Progenitor cell of endocrine pancreas (in vitro differentiated cells): ENCODE measurements at regions not wholly inside any gene's neighbourhood (a gene's known extent, or its start where the extent isn't known, plus 50 kb on each side); places are given as distances from the start of the nearest gene placed in this dataset.
"Not testable (repeated sequence)": the region's sequence is repeated elsewhere in the genome, so short reads cannot be mapped to it uniquely, and the experiment has no call there.

Experiments
- DNase-seq: peaks from one replicate; pipeline ENCODE4 v3.0.0; 2021; ENCODE audit warnings: low spot score; ENCODE audit not compliant: unreplicated experiment
- H3K27ac Mint-ChIP-seq: 2 replicates; pipeline ENCODE4 v1.8.0; 2021; ENCODE audit warnings: mild to moderate bottlenecking, moderate library complexity, mixed read lengths
- H3K27me3 Mint-ChIP-seq: 2 replicates; pipeline ENCODE4 v1.8.0; 2021; ENCODE audit warnings: mixed read lengths
- H3K36me3 Mint-ChIP-seq: 2 replicates; pipeline ENCODE4 v1.8.0; 2022; ENCODE audit warnings: mixed read lengths; ENCODE audit not compliant: insufficient read depth
- H3K4me1 Mint-ChIP-seq: 2 replicates; pipeline ENCODE4 v1.8.0; 2021; ENCODE audit warnings: low read depth, mixed read lengths
- H3K4me3 Mint-ChIP-seq: 2 replicates; pipeline ENCODE4 v1.8.0; 2021; ENCODE audit warnings: low read depth, mild to moderate bottlenecking, moderate library complexity, mixed read lengths
- H3K9me3 Mint-ChIP-seq: 2 replicates; pipeline ENCODE4 v1.8.0; 2021; ENCODE audit warnings: low read depth, mixed read lengths
- CTCF ChIP-seq: fragments of 200-600 bp; sonication (generic); IDR thresholded peaks from one replicate; pipeline ENCODE4 v1.5.0; 2021; ENCODE audit warnings: antibody characterized with exemption, mild to moderate bottlenecking; ENCODE audit not compliant: unreplicated experiment

- Mint-ChIP-seq H3K9me3 (no peaks in the 10 kb centered on the region), H3K4me1 (peaks cover 2% of the 10 kb centered on the region), H3K36me3 (no peaks in the 10 kb centered on the region), H3K27me3 (peaks cover 10% of the 10 kb centered on the region), H3K4me3 (no peak overlapping the region), H3K27ac (no peak overlapping the region)
- no peak for DNase-seq
- TF ChIP-seq CTCF = no peak
Measured at GRCh38 chr9:17888066-17888465, 309.2 kb downstream of the SH3GL2 start.

GRCh38 chr9:17888964-17889363, 310.1 kb downstream of the SH3GL2 start:
- H3K27me3 Mint-ChIP-seq, H3K9me3 Mint-ChIP-seq, H3K36me3 Mint-ChIP-seq, H3K4me1 Mint-ChIP-seq, H3K27ac Mint-ChIP-seq, DNase-seq, H3K4me3 Mint-ChIP-seq: not testable (repeated sequence)

GRCh38 chr9:17894501-17895160, 315.8 kb downstream of the SH3GL2 start:
- Mint-ChIP-seq H3K4me1 (peaks cover 10% of the 10 kb centered on the region), H3K4me3 (no peak overlapping the region), H3K27me3 (peaks cover 12% of the 10 kb centered on the region), H3K9me3 (no peaks in the 10 kb centered on the region), H3K27ac (no peak overlapping the region), H3K36me3 (no peaks in the 10 kb centered on the region)
- no peak for TF ChIP-seq CTCF
- DNase-seq = no peak

- H3K27ac Mint-ChIP-seq = no peak overlapping the region
- no peaks in the 10 kb centered on the region for H3K9me3 Mint-ChIP-seq
- H3K4me3 Mint-ChIP-seq = no peak overlapping the region
- peaks cover 51% of the 10 kb centered on the region for H3K27me3 Mint-ChIP-seq
- H3K36me3 Mint-ChIP-seq = no peaks in the 10 kb centered on the region
- peaks cover 4% of the 10 kb centered on the region for H3K4me1 Mint-ChIP-seq
- no peak for TF ChIP-seq CTCF
- DNase-seq = no peak
Measured at GRCh38 chr9:17900606-17901005, 321.7 kb downstream of the SH3GL2 start.

- Mint-ChIP-seq H3K4me1 (peaks cover 3% of the 10 kb centered on the region), H3K9me3 (no peaks in the 10 kb centered on the region), H3K4me3 (peak overlapping the region; percentile 70), H3K36me3 (no peaks in the 10 kb centered on the region), H3K27me3 (peaks cover 81% of the 10 kb centered on the region), H3K27ac (no peak overlapping the region)
- DNase-seq = no peak
- no peak for TF ChIP-seq CTCF
Measured at GRCh38 chr9:17905366-17905765, 326.5 kb downstream of the SH3GL2 start.

GRCh38 chr9:17905781-17906175, 326.9 kb downstream of the SH3GL2 start:
- no peak for DNase-seq
- H3K27ac Mint-ChIP-seq = no peak overlapping the region
- peak overlapping the region; percentile 70 for H3K4me3 Mint-ChIP-seq
- no peak for TF ChIP-seq CTCF
- peaks cover 3% of the 10 kb centered on the region for H3K4me1 Mint-ChIP-seq
- H3K36me3 Mint-ChIP-seq = no peaks in the 10 kb centered on the region
- no peaks in the 10 kb centered on the region for H3K9me3 Mint-ChIP-seq
- H3K27me3 Mint-ChIP-seq = peaks cover 82% of the 10 kb centered on the region
